ENCODE measurements at regions not wholly inside any gene's neighbourhood (a gene's known extent, or its start where the extent isn't known, plus 50 kb on each side); places are given as distances from the start of the nearest gene placed in this dataset.

- TF ChIP-seq GATA2 (IDR thresholded peaks at IDR 0.05; ENCODE audit: low read depth, low read length) (no peak), GATA3 (IDR thresholded peaks at IDR 0.05; ENCODE audit: low read depth, low read length) (no peak)
Observed at GRCh38 chr1:67632356-67632755, 52.6 kb upstream of the GADD45A start.

Measured in SH-SY5Y (cell line).